ENCODE measurements at regions not wholly inside any gene's neighbourhood (a gene's known extent, or its start where the extent isn't known, plus 50 kb on each side); places are given as distances from the start of the nearest gene placed in this dataset.

DNA sequence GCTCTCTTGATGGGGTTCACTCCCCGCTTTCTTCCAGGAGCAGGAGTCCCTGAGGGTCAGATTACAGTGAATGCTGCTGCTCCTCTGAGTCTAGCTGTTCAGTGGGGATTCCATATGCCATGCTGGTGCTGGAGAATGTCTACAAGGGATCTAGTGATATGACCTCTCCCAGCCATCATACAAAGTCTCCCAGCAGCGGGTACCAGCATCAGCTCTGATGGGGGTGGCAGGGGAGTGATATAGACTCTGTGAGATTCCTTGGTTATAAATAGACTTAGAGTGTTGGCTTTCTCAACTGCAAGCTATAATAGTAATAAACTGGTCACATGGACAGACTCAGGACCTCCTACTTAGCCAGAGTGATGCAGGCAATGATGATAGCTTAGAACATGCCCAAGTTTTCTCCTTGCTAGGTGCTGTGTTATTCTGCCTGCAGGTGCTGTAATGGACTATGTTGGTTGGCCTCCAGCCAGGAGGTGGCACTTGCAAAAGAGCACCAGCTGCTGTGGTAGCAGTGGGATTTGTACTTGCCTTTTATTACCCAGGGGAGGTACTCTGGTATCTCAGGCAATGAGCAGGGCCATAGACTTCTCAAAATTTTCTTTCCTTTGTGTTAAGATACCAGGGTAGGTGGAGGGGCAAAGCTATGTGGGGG, 86.6 kb downstream of the XIST start:
- no TSS peak for BruUV-seq (replicated peaks)
- DNase-seq (ENCODE audit: low spot score), result no peak
- Histone ChIP-seq H3K27ac (ENCODE audit: extremely low read length, insufficient read depth, low read length) (no peak overlapping the region), H2AFZ (ENCODE audit: low read length) (no peak overlapping the region), H3K79me2 (ENCODE audit: insufficient read depth, low read length) (no peaks in the 10 kb centered on the region), H3K4me2 (ENCODE audit: low read depth, low read length) (no peak overlapping the region), H3K4me1 (ENCODE audit: insufficient read depth, low read length) (no peaks in the 10 kb centered on the region), H3K27me3 (ENCODE audit: control insufficient read depth in 1 of 2, insufficient read depth in 2 of 2, low read length in 2 of 2) (no peaks in the 10 kb centered on the region), H3K9me3 (ENCODE audit: low read length) (no peaks in the 10 kb centered on the region), H3K9ac (ENCODE audit: insufficient read depth, low read depth, low read length) (no peak overlapping the region), H3K4me3 (replicated peaks in 1 of 3; ENCODE audit: insufficient read depth in 1 of 3, low read depth in 2 of 3, low read length in 3 of 3) (no peak overlapping the region), H4K20me1 (ENCODE audit: insufficient read depth, low read length) (no peaks in the 10 kb centered on the region), H3K36me3 (replicated peaks in 1 of 2; ENCODE audit: control insufficient read depth in 1 of 2, insufficient read depth in 2 of 2, low read length in 2 of 2) (no peaks in the 10 kb centered on the region)
- ATAC-seq, result no peak
- ChIA-PET POLR2A (no interaction called here), CTCF (ENCODE audit: low intra/inter-chr PET ratio, low total read pairs) (no interaction called here)
- no peak for FAIRE-seq
- intact Hi-C loops (cut with micrococcal nuclease; ENCODE audit: unreplicated experiment), result no loop called here
- WGBS (ENCODE audit: low lambda C conversion rate), result no CpG with 5 or more reads among the region's 2 CpGs
- in situ Hi-C loops (cut with HindIII; ENCODE audit: extremely low pct_ligation_motif_present, low pct_unique_long_range_greater_than_20kb), result no loop called here
- no peak for TF ChIP-seq ZNF251 (CRISPR knock-in tag; IDR thresholded peaks at IDR 0.05)
- TF ChIP-seq RORA (CRISPR knock-in tag; IDR thresholded peaks at IDR 0.05), result no peak
- no peak for TF ChIP-seq BHLHE40 (IDR thresholded peaks at IDR 0.05; ENCODE audit: low read length)
- no peak for TF ChIP-seq HMGA1 (CRISPR knock-in tag; conservative IDR thresholded peaks at IDR 0.05)
- no peak for TF ChIP-seq RBAK (CRISPR knock-in tag; IDR thresholded peaks at IDR 0.05)
- TF ChIP-seq, protein P1, sequence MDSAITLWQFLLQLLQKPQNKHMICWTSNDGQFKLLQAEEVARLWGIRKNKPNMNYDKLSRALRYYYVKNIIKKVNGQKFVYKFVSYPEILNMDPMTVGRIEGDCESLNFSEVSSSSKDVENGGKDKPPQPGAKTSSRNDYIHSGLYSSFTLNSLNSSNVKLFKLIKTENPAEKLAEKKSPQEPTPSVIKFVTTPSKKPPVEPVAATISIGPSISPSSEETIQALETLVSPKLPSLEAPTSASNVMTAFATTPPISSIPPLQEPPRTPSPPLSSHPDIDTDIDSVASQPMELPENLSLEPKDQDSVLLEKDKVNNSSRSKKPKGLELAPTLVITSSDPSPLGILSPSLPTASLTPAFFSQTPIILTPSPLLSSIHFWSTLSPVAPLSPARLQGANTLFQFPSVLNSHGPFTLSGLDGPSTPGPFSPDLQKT (CRISPR knock-in tag; IDR thresholded peaks at IDR 0.05; ENCODE audit: borderline replicate concordance), result no peak
- TF ChIP-seq CENPX (CRISPR knock-in tag; IDR thresholded peaks at IDR 0.05), result no peak
- TF ChIP-seq, protein P2, sequence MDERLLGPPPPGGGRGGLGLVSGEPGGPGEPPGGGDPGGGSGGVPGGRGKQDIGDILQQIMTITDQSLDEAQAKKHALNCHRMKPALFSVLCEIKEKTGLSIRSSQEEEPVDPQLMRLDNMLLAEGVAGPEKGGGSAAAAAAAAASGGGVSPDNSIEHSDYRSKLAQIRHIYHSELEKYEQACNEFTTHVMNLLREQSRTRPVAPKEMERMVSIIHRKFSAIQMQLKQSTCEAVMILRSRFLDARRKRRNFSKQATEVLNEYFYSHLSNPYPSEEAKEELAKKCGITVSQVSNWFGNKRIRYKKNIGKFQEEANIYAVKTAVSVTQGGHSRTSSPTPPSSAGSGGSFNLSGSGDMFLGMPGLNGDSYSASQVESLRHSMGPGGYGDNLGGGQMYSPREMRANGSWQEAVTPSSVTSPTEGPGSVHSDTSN (CRISPR knock-in tag; IDR thresholded peaks at IDR 0.05), result no peak
- TF ChIP-seq, protein P3, sequence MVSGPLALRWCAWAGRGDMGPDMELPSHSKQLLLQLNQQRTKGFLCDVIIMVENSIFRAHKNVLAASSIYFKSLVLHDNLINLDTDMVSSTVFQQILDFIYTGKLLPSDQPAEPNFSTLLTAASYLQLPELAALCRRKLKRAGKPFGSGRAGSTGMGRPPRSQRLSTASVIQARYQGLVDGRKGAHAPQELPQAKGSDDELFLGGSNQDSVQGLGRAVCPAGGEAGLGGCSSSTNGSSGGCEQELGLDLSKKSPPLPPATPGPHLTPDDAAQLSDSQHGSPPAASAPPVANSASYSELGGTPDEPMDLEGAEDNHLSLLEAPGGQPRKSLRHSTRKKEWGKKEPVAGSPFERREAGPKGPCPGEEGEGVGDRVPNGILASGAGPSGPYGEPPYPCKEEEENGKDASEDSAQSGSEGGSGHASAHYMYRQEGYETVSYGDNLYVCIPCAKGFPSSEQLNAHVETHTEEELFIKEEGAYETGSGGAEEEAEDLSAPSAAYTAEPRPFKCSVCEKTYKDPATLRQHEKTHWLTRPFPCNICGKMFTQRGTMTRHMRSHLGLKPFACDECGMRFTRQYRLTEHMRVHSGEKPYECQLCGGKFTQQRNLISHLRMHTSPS (CRISPR knock-in tag; IDR thresholded peaks at IDR 0.05; ENCODE audit: low read depth), result no peak
- no peak for TF ChIP-seq EZH2 (conservative IDR thresholded peaks at IDR 0.05; ENCODE audit: low read depth, low read length)
- TF ChIP-seq ZNF564 (CRISPR knock-in tag; IDR thresholded peaks at IDR 0.05), result no peak
- no peak for TF ChIP-seq ZNF790 (CRISPR knock-in tag; IDR thresholded peaks at IDR 0.05; ENCODE audit: borderline replicate concordance)
- TF ChIP-seq, protein P4, sequence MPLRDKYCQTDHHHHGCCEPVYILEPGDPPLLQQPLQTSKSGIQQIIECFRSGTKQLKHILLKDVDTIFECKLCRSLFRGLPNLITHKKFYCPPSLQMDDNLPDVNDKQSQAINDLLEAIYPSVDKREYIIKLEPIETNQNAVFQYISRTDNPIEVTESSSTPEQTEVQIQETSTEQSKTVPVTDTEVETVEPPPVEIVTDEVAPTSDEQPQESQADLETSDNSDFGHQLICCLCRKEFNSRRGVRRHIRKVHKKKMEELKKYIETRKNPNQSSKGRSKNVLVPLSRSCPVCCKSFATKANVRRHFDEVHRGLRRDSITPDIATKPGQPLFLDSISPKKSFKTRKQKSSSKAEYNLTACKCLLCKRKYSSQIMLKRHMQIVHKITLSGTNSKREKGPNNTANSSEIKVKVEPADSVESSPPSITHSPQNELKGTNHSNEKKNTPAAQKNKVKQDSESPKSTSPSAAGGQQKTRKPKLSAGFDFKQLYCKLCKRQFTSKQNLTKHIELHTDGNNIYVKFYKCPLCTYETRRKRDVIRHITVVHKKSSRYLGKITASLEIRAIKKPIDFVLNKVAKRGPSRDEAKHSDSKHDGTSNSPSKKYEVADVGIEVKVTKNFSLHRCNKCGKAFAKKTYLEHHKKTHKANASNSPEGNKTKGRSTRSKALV (CRISPR knock-in tag; IDR thresholded peaks at IDR 0.05), result no peak
- no peak for TF ChIP-seq ZNF709 (CRISPR knock-in tag; IDR thresholded peaks at IDR 0.05)
- TF ChIP-seq DDIT3 (CRISPR knock-in tag; IDR thresholded peaks at IDR 0.05), result no peak

Data from HepG2 (cell line).